ENCODE measurements at regions not wholly inside any gene's neighbourhood (a gene's known extent, or its start where the extent isn't known, plus 50 kb on each side); places are given as distances from the start of the nearest gene placed in this dataset.

GRCh38 chr7:88495881-88496725, 189.4 kb upstream of the STEAP4 start:
- H3K36me3 ChIP-seq = no peaks in the 10 kb centered on the region
- H3K27ac ChIP-seq = no peak overlapping the region
- no peak overlapping the region for H3K9ac ChIP-seq (ENCODE audit: low read depth in 2 of 2, low read length in 2 of 2)
- no peak overlapping the region for H3K4me3 ChIP-seq
- no peak for TF ChIP-seq CTCF (IDR thresholded peaks at IDR 0.05)
- H3K9me3 ChIP-seq = no peaks in the 10 kb centered on the region
- no peaks in the 10 kb centered on the region for H3K4me1 ChIP-seq
- intact Hi-C loops (cut with DNase I) = no loop called here
- no peak for DNase-seq
- no peaks in the 10 kb centered on the region for H3K27me3 ChIP-seq

- intact Hi-C loops (cut with DNase I) = no loop called here
- no peak for TF ChIP-seq CTCF (IDR thresholded peaks at IDR 0.05)
- H3K36me3 ChIP-seq = no peaks in the 10 kb centered on the region
These were observed 185.5 kb upstream of the STEAP4 start for GRCh38 chr7:88492153-88492552.

GRCh38 chr7:88490874-88491273, 184.2 kb upstream of the STEAP4 start:
- intact Hi-C loops (cut with DNase I) = no loop called here
- H3K27ac ChIP-seq = no peak overlapping the region
- H3K27me3 ChIP-seq = no peaks in the 10 kb centered on the region
- H3K9ac ChIP-seq (ENCODE audit: low read depth in 2 of 2, low read length in 2 of 2) = no peak overlapping the region
- H3K4me1 ChIP-seq = no peaks in the 10 kb centered on the region
- H3K36me3 ChIP-seq = no peaks in the 10 kb centered on the region
- no peaks in the 10 kb centered on the region for H3K9me3 ChIP-seq
- DNase-seq = no peak
- no peak for TF ChIP-seq CTCF (IDR thresholded peaks at IDR 0.05)
- no peak overlapping the region for H3K4me3 ChIP-seq

More at GRCh38 chr7:88492153-88492552, 185.5 kb upstream of the STEAP4 start:
- H3K27ac ChIP-seq = no peak overlapping the region
- DNase-seq = no peak
- H3K27me3 ChIP-seq = no peaks in the 10 kb centered on the region
- H3K9ac ChIP-seq (ENCODE audit: low read depth in 2 of 2, low read length in 2 of 2) = no peak overlapping the region
- no peak overlapping the region for H3K4me3 ChIP-seq
- H3K4me1 ChIP-seq = no peaks in the 10 kb centered on the region
- H3K9me3 ChIP-seq = no peaks in the 10 kb centered on the region

- Histone ChIP-seq H3K4me1 (no peaks in the 10 kb centered on the region), H3K9me3 (no peaks in the 10 kb centered on the region), H3K27me3 (no peaks in the 10 kb centered on the region), H3K9ac (ENCODE audit: low read depth in 2 of 2, low read length in 2 of 2) (no peak overlapping the region), H3K4me3 (no peak overlapping the region), H3K27ac (no peak overlapping the region), H3K36me3 (no peaks in the 10 kb centered on the region)
- intact Hi-C loops (cut with DNase I) = no loop called here
- DNase-seq = no peak
- TF ChIP-seq CTCF (IDR thresholded peaks at IDR 0.05) = no peak
These were observed 183.5 kb upstream of the STEAP4 start for GRCh38 chr7:88490161-88490560.

- H3K4me3 ChIP-seq = no peak overlapping the region
- H3K27ac ChIP-seq = no peak overlapping the region
- H3K9me3 ChIP-seq = no peaks in the 10 kb centered on the region
- H3K9ac ChIP-seq (ENCODE audit: low read depth in 2 of 2, low read length in 2 of 2) = no peak overlapping the region
- H3K27me3 ChIP-seq = no peaks in the 10 kb centered on the region
- intact Hi-C loops (cut with DNase I) = no loop called here
- no peaks in the 10 kb centered on the region for H3K36me3 ChIP-seq
- TF ChIP-seq CTCF (IDR thresholded peaks at IDR 0.05) = no peak
- no peaks in the 10 kb centered on the region for H3K4me1 ChIP-seq
- no peak for DNase-seq
These were observed 179.1 kb upstream of the STEAP4 start for GRCh38 chr7:88485821-88486220.
